SK-N-SH (cell line): ENCODE measurements at regions not wholly inside any gene's neighbourhood (a gene's known extent, or its start where the extent isn't known, plus 50 kb on each side); places are given as distances from the start of the nearest gene placed in this dataset.

Source experiments
- CTCF ChIA-PET: fragments of 300-600, 350-600 bp; formaldehyde crosslinking; extraction: SDS; loops from one replicate; lab custom pipeline; 2021; lab: Yijun Ruan, JAX
- POLR2A ChIA-PET: fragments of 350-600 bp; sonication (Branson Sonifier 250); formaldehyde crosslinking; extraction: SDS; loops from one replicate; lab custom pipeline; 2020; ENCODE audit warnings: antibody characterized with exemption, inconsistent platforms; lab: Yijun Ruan, JAX
- DNase-seq: peaks from one replicate; pipeline ENCODE4 v3.0.0; 2012
- H2AFZ ChIP-seq: fragments of 200-600 bp; sonication (generic); 2 replicates; pipeline ENCODE4 v1.8.1; 2016; ENCODE audit warnings: antibody characterized with exemption, mild to moderate bottlenecking, low read depth
- H3F3A ChIP-seq: fragments of 200-600 bp; sonication (generic); replicated peaks from 2 replicates; pipeline ENCODE3; 2016; ENCODE audit warnings: antibody characterized with exemption, mild to moderate bottlenecking; ENCODE audit not compliant: insufficient read depth
- H3K27ac ChIP-seq, 2 experiments: fragments of 200-500 bp in 1 of 2; fragments of 200-600 bp in 1 of 2; sonication (Bioruptor generic) in 1 of 2; sonication (generic), shearing (Covaris generic) in 1 of 2; 2 replicates each; pipeline versions ENCODE4 v1.5.1 to v1.6.1; 2014 to 2016; ENCODE audit warnings: low read depth in 2 of 2, inconsistent platforms in 1 of 2, low read length in 1 of 2, mild to moderate bottlenecking in 1 of 2, mixed read lengths in 1 of 2
- H3K27me3 ChIP-seq: fragments of 200-600 bp; sonication (generic), shearing (Covaris generic); 2 replicates; pipeline ENCODE4 v1.6.1; 2016; ENCODE audit warnings: mixed run types; ENCODE audit not compliant: insufficient read depth
- H3K36me3 ChIP-seq, 2 experiments: fragments of 200-500 bp in 1 of 2; fragments of 200-600 bp in 1 of 2; sonication (Bioruptor generic) in 1 of 2; sonication (generic) in 1 of 2; replicated peaks in 1 of 2; 2 replicates each; pipeline versions ENCODE3 to v1.5.1; 2014 to 2016; ENCODE audit warnings: low read length in 1 of 2, mild to moderate bottlenecking in 1 of 2; ENCODE audit not compliant: insufficient read depth in 2 of 2, control insufficient read depth in 1 of 2
- H3K4me1 ChIP-seq, 2 experiments: fragments of 200-500 bp in 1 of 2; fragments of 200-600 bp in 1 of 2; sonication (Bioruptor generic) in 1 of 2; sonication (generic), shearing (Covaris generic) in 1 of 2; 2 replicates each; pipeline versions ENCODE4 v1.5.1 to v1.6.1; 2014 to 2016; ENCODE audit warnings: low read depth in 1 of 2, low read length in 1 of 2, mixed run types in 1 of 2; ENCODE audit not compliant: insufficient read depth in 2 of 2, control insufficient read depth in 1 of 2
- H3K4me2 ChIP-seq: fragments of 200-600 bp; sonication (generic), shearing (Covaris generic); 2 replicates; pipeline ENCODE4 v1.6.1; 2017; ENCODE audit warnings: mixed run types
- H3K4me3 ChIP-seq, 2 experiments: fragments of 200-500 bp in 1 of 2; fragments of 200-600 bp in 1 of 2; sonication (Bioruptor generic) in 1 of 2; sonication (generic), shearing (Covaris generic) in 1 of 2; 2 replicates each; pipeline versions ENCODE4 v1.5.1 to v1.8.1; 2014 to 2016; ENCODE audit warnings: low read depth in 2 of 2, inconsistent platforms in 1 of 2, low read length in 1 of 2, mild to moderate bottlenecking in 1 of 2, mixed read lengths in 1 of 2, moderate library complexity in 1 of 2
- H3K79me2 ChIP-seq: fragments of 200-600 bp; sonication (generic); 2 replicates; pipeline ENCODE4 v1.8.1; 2017; ENCODE audit warnings: mild to moderate bottlenecking; ENCODE audit not compliant: insufficient read depth
- H3K9ac ChIP-seq: fragments of 200-600 bp; sonication (generic); 2 replicates; pipeline ENCODE4 v1.6.1; 2017; ENCODE audit warnings: mixed run types
- H3K9me2 ChIP-seq: fragments of 200-600 bp; sonication (generic); 2 replicates; pipeline ENCODE4 v1.6.1; 2017; ENCODE audit warnings: mixed run types
- H3K9me3 ChIP-seq: fragments of 200-600 bp; sonication (generic); 2 replicates; pipeline ENCODE4 v1.6.1; 2017; ENCODE audit warnings: mixed run types, mild to moderate bottlenecking, moderate library complexity
- H4K20me1 ChIP-seq: fragments of 200-600 bp; sonication (generic); 2 replicates; pipeline ENCODE4 v1.6.1; 2017; ENCODE audit warnings: mild to moderate bottlenecking, mixed run types; ENCODE audit not compliant: insufficient read depth
- CHD2 ChIP-seq: fragments of 150-350 bp; IDR thresholded peaks from 2 replicates; pipeline ENCODE4 v1.6.1; 2018; ENCODE audit warnings: low read length; ENCODE audit not compliant: partially characterized antibody
- EP300 ChIP-seq, 2 experiments: IDR thresholded peaks; 2 replicates each; pipeline versions ENCODE4 v1.4.0 to v1.6.1; 2012; ENCODE audit warnings: borderline replicate concordance in 1 of 2, low read depth in 1 of 2, low read length in 1 of 2
- FOXJ3 ChIP-seq: sonication (generic); formaldehyde crosslinking; IDR thresholded peaks from 2 replicates; pipeline ENCODE4 v1.5.1; 2020; ENCODE audit warnings: mild to moderate bottlenecking, missing genetic modification reagents
- FOXM1 ChIP-seq: IDR thresholded peaks from 2 replicates; pipeline ENCODE4 v1.4.0; 2012; ENCODE audit warnings: low read depth, mild to moderate bottlenecking
- GABPA ChIP-seq: IDR thresholded peaks from 2 replicates; pipeline ENCODE4 v1.4.0; 2012; ENCODE audit warnings: low read depth, mild to moderate bottlenecking
- GATA2 ChIP-seq: sonication (generic); formaldehyde crosslinking; IDR thresholded peaks from 2 replicates; pipeline ENCODE4 v1.5.0; 2020; ENCODE audit warnings: mild to moderate bottlenecking, missing genetic modification reagents
- JUND ChIP-seq: IDR thresholded peaks from 2 replicates; pipeline ENCODE4 v1.4.0; 2012
- POLR2AphosphoS5 ChIP-seq: IDR thresholded peaks from 2 replicates; pipeline ENCODE4 v1.6.1; 2012; ENCODE audit warnings: low read depth, low read length
- RFX5 ChIP-seq: IDR thresholded peaks from 2 replicates; pipeline ENCODE4 v1.6.1; 2012; ENCODE audit warnings: mild to moderate bottlenecking, improper control_type of control experiment, low read length
- RXRA ChIP-seq: IDR thresholded peaks from 2 replicates; pipeline ENCODE4 v1.4.0; 2012; ENCODE audit warnings: low read depth, mild to moderate bottlenecking, borderline replicate concordance
- SMC3 ChIP-seq: IDR thresholded peaks from 2 replicates; pipeline ENCODE4 v1.6.1; 2012; ENCODE audit warnings: low read depth, low read length, improper control_type of control experiment
- TAF1 ChIP-seq: IDR thresholded peaks from 2 replicates; pipeline ENCODE4 v1.6.1; 2012; ENCODE audit warnings: low read depth, mild to moderate bottlenecking, low read length, moderate library complexity, borderline replicate concordance
- TCF12 ChIP-seq: IDR thresholded peaks from 2 replicates; pipeline ENCODE4 v1.4.0; 2012
- YY1 ChIP-seq: IDR thresholded peaks from 2 replicates; pipeline ENCODE4 v1.4.0; 2012; ENCODE audit warnings: low read depth, mild to moderate bottlenecking
- WGBS: methylation state at CpG from one replicate; pipeline ENCODE4 v1.1.6; 2017; ENCODE audit warnings: low lambda C conversion rate; 5-methylcytosine and 5-hydroxymethylcytosine counted together
- TF ChIP-seq, protein P1 (sequence below): fragments of 150-350 bp; IDR thresholded peaks from 2 replicates; pipeline ENCODE4 v1.6.1; 2017; ENCODE audit warnings: antibody characterized with exemption, low read length, low read depth, borderline replicate concordance
- TF ChIP-seq, protein P2 (sequence below): IDR thresholded peaks from 2 replicates; pipeline ENCODE4; 2012
- TF ChIP-seq, protein P3 (sequence below): IDR thresholded peaks from 2 replicates; pipeline ENCODE4 v1.4.0; 2012; ENCODE audit warnings: low read depth, borderline replicate concordance
- TF ChIP-seq, protein P4 (sequence below): fragments of 200-600 bp; sonication (generic); IDR thresholded peaks from 2 replicates; pipeline ENCODE4 v1.6.1; 2017; ENCODE audit warnings: antibody characterized with exemption, mild to moderate bottlenecking, moderate library complexity
- TF ChIP-seq, protein P5 (sequence below): IDR thresholded peaks from 2 replicates; pipeline ENCODE4 v1.6.1; 2012; ENCODE audit warnings: mild to moderate bottlenecking, low read depth, low read length, moderate library complexity
- TF ChIP-seq, protein P6 (sequence below): IDR thresholded peaks from 2 replicates; pipeline ENCODE4 v1.4.0; 2012; ENCODE audit warnings: low read depth, borderline replicate concordance

DNA sequence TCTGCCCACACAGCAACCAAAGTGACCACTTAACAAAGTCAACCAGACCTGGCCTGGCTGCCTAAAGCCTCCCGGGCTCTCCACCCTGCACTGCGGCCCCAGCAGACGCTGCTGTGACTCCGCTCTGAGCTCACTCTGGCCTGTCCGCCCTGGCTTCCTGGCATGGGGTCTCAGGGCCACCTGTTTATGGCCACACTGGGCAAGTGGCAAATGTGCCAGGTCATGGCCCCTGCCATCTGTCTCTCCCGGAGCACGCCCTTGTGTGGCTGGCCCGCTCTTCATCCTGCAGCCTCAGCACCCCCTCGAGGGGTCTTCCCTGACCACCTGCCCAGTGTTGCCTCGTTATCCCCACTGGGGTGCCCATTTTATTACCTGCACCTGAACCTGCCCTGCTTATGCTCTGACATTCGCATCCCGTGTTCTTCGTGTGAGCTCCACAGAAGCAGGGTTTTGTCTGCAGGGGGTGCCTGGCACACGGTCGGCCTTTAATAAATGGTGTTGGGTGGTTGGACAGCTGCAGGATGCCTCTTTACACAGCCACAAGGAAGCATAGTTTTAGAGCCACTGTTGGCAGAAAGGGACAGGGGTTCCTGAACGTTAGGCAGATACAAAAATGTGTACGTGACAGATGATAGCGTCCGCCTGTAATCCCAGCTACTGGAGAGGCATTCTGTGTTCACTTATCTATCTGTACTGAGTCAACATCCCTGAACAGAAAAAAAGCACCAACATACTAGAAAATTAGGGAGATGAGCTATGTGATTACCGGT is 785.6 kb downstream of the TBC1D22A start (continued):
- TF ChIP-seq, protein P1, sequence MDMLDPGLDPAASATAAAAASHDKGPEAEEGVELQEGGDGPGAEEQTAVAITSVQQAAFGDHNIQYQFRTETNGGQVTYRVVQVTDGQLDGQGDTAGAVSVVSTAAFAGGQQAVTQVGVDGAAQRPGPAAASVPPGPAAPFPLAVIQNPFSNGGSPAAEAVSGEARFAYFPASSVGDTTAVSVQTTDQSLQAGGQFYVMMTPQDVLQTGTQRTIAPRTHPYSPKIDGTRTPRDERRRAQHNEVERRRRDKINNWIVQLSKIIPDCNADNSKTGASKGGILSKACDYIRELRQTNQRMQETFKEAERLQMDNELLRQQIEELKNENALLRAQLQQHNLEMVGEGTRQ = no peak
- TF ChIP-seq FOXM1 (no peak), POLR2AphosphoS5 (no peak)
- TF ChIP-seq, protein P2, sequence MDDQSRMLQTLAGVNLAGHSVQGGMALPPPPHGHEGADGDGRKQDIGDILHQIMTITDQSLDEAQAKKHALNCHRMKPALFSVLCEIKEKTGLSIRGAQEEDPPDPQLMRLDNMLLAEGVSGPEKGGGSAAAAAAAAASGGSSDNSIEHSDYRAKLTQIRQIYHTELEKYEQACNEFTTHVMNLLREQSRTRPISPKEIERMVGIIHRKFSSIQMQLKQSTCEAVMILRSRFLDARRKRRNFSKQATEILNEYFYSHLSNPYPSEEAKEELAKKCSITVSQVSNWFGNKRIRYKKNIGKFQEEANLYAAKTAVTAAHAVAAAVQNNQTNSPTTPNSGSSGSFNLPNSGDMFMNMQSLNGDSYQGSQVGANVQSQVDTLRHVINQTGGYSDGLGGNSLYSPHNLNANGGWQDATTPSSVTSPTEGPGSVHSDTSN = no peak

DNA sequence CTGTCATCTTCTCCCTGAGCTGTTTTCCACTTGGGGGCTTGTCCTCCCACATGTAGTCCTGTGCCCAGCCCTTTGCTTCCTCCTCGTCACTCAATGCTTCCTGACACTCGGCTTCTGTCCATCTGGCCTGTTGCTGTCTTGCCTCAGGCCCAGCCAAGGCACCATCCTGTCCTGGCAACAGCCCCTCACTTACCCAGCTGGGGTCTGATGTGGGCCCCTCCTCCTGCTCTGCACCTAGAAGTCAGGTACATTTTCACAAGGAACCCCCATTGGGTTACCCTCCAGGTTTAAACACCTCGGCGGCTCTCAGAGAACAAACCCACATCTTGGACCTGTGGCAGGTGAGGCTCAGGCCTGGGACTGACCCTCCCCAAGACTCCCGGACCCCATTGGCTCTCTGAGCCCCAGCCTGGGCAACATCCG is 784.8 kb downstream of the TBC1D22A start:
- DNase-seq = no peak
- 19% methylated on average over 5 of the region's 6 CpGs for WGBS
- H3K4me1 ChIP-seq = no peaks in the 10 kb centered on the region
- H3K79me2 ChIP-seq = no peaks in the 10 kb centered on the region
- no peak overlapping the region for H3K4me3 ChIP-seq
- no peaks in the 10 kb centered on the region for H3F3A ChIP-seq
- no peaks in the 10 kb centered on the region for H3K9me3 ChIP-seq
- H2AFZ ChIP-seq = no peak overlapping the region
- CTCF ChIA-PET = no interaction called here
- H3K9me2 ChIP-seq = no peaks in the 10 kb centered on the region
- no peaks in the 10 kb centered on the region for H3K36me3 ChIP-seq
- no peaks in the 10 kb centered on the region for H4K20me1 ChIP-seq
- H3K9ac ChIP-seq = no peak overlapping the region
- H3K27me3 ChIP-seq = peaks cover 6% of the 10 kb centered on the region
- no peak overlapping the region for H3K4me2 ChIP-seq
- H3K27ac ChIP-seq = no peak overlapping the region
- POLR2A ChIA-PET = no interaction called here
- TF ChIP-seq, protein P3, sequence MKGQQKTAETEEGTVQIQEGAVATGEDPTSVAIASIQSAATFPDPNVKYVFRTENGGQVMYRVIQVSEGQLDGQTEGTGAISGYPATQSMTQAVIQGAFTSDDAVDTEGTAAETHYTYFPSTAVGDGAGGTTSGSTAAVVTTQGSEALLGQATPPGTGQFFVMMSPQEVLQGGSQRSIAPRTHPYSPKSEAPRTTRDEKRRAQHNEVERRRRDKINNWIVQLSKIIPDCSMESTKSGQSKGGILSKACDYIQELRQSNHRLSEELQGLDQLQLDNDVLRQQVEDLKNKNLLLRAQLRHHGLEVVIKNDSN = no peak
- TF ChIP-seq TCF12 (no peak), EP300 (IDR thresholded peaks at IDR 0.05; ENCODE audit: borderline replicate concordance in 1 of 2, low read depth in 1 of 2, low read length in 1 of 2) (no peak), GABPA (no peak), RFX5 (no peak), FOXM1 (no peak), TAF1 (no peak), SMC3 (no peak), JUND (no peak), FOXJ3 (CRISPR knock-in tag) (no peak), YY1 (no peak), GATA2 (CRISPR knock-in tag) (no peak), RXRA (no peak), CHD2 (no peak)
- TF ChIP-seq, protein P4, sequence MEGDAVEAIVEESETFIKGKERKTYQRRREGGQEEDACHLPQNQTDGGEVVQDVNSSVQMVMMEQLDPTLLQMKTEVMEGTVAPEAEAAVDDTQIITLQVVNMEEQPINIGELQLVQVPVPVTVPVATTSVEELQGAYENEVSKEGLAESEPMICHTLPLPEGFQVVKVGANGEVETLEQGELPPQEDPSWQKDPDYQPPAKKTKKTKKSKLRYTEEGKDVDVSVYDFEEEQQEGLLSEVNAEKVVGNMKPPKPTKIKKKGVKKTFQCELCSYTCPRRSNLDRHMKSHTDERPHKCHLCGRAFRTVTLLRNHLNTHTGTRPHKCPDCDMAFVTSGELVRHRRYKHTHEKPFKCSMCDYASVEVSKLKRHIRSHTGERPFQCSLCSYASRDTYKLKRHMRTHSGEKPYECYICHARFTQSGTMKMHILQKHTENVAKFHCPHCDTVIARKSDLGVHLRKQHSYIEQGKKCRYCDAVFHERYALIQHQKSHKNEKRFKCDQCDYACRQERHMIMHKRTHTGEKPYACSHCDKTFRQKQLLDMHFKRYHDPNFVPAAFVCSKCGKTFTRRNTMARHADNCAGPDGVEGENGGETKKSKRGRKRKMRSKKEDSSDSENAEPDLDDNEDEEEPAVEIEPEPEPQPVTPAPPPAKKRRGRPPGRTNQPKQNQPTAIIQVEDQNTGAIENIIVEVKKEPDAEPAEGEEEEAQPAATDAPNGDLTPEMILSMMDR = no peak
- TF ChIP-seq, protein P5, sequence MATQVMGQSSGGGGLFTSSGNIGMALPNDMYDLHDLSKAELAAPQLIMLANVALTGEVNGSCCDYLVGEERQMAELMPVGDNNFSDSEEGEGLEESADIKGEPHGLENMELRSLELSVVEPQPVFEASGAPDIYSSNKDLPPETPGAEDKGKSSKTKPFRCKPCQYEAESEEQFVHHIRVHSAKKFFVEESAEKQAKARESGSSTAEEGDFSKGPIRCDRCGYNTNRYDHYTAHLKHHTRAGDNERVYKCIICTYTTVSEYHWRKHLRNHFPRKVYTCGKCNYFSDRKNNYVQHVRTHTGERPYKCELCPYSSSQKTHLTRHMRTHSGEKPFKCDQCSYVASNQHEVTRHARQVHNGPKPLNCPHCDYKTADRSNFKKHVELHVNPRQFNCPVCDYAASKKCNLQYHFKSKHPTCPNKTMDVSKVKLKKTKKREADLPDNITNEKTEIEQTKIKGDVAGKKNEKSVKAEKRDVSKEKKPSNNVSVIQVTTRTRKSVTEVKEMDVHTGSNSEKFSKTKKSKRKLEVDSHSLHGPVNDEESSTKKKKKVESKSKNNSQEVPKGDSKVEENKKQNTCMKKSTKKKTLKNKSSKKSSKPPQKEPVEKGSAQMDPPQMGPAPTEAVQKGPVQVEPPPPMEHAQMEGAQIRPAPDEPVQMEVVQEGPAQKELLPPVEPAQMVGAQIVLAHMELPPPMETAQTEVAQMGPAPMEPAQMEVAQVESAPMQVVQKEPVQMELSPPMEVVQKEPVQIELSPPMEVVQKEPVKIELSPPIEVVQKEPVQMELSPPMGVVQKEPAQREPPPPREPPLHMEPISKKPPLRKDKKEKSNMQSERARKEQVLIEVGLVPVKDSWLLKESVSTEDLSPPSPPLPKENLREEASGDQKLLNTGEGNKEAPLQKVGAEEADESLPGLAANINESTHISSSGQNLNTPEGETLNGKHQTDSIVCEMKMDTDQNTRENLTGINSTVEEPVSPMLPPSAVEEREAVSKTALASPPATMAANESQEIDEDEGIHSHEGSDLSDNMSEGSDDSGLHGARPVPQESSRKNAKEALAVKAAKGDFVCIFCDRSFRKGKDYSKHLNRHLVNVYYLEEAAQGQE = no peak
- TF ChIP-seq, protein P1 = no peak
- TF ChIP-seq, protein P6, sequence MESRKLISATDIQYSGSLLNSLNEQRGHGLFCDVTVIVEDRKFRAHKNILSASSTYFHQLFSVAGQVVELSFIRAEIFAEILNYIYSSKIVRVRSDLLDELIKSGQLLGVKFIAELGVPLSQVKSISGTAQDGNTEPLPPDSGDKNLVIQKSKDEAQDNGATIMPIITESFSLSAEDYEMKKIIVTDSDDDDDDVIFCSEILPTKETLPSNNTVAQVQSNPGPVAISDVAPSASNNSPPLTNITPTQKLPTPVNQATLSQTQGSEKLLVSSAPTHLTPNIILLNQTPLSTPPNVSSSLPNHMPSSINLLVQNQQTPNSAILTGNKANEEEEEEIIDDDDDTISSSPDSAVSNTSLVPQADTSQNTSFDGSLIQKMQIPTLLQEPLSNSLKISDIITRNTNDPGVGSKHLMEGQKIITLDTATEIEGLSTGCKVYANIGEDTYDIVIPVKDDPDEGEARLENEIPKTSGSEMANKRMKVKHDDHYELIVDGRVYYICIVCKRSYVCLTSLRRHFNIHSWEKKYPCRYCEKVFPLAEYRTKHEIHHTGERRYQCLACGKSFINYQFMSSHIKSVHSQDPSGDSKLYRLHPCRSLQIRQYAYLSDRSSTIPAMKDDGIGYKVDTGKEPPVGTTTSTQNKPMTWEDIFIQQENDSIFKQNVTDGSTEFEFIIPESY = no peak
